ENCODE measurements at regions not wholly inside any gene's neighbourhood (a gene's known extent, or its start where the extent isn't known, plus 50 kb on each side); places are given as distances from the start of the nearest gene placed in this dataset.

DNA sequence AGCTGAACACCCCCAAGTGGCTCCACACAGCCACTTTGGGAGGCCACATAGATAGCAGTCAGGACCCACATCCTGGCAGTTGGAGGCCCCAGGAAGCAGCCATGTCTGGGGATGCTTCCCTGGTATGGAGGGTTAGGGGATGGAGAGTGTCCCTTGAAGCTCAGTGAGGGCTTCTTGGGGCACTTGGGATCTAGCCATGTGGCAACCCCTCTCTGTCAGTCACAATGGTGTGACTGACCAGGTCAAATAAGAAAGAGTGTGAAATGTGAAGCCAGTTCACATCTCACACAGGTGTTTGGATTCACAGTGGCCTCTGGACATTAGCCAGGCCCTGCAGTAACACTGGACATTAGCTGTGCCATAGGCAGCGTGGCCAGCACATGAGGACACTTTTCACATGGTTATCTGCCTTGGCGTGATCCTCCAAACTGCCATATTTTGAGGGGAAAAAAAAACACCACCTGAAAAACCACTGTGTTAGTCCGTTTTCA lies 53.9 kb upstream of the IL17B start:
- H3K4me1 ChIP-seq (ENCODE audit: control insufficient read depth, insufficient read depth, low read length) = peaks cover 18% of the 10 kb centered on the region
- peak; percentile 2 to 20 for ATAC-seq

DNA sequence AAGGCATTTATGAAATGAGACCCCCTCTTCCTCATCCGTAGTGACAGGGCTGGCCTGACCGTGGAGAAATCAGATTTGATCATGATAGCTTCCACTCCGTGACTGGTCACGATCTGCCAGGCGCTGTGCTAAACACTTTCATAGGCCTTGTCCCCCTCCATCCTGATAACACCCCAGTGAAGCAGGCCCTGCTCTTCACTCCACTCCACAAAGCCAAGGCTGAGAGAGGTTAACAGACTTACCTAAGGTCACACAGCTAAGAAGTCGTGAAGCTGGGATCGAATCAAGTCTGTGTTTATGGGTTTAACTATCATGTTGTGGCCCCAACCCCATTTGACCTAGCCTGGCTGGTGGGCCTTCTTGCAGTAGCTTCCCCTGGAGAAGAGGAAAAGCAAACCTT lies 53.3 kb upstream of the IL17B start:
- Histone ChIP-seq H3K9me3 (ENCODE audit: control insufficient read depth, low read length) (no peaks in the 10 kb centered on the region), H3K27ac (ENCODE audit: low read length) (peak overlapping the region; percentile 74), H3K4me3 (ENCODE audit: low read length) (no peak overlapping the region), H3K4me1 (ENCODE audit: control insufficient read depth, insufficient read depth, low read length) (peaks cover 18% of the 10 kb centered on the region), H3K27me3 (ENCODE audit: control insufficient read depth, insufficient read depth) (no peaks in the 10 kb centered on the region)
- ATAC-seq (peak in 1 of 2 donors; percentile 6), DNase-seq (peak in 1 of 3 donors; percentile 46)
- WGBS = 61% methylated on average over 7 of the region's 7 CpGs
- intact Hi-C loops (cut with DNase I) = loop anchor here in 2 of 4 donors (5.0 kb wide), 2 partner anchors 50 to 65 kb away; no protein-coding TSS in a partner anchor

More for the DNA sequence above, 53.9 kb upstream of the IL17B start:
- no peaks in the 10 kb centered on the region for H3K9me3 ChIP-seq (ENCODE audit: control insufficient read depth, low read length)
- H3K27me3 ChIP-seq (ENCODE audit: control insufficient read depth, insufficient read depth) = no peaks in the 10 kb centered on the region
- peak in 2 of 3 donors; percentile 53 to 67 for DNase-seq
- H3K4me3 ChIP-seq (ENCODE audit: low read length) = no peak overlapping the region
- 49% methylated on average over 3 of the region's 3 CpGs for WGBS
- H3K27ac ChIP-seq (ENCODE audit: low read length) = peak overlapping the region; percentile 74
- intact Hi-C loops (cut with DNase I) = loop anchor here in 2 of 4 donors (5.0 kb wide), 2 partner anchors 51 to 66 kb away; no protein-coding TSS in a partner anchor

DNA sequence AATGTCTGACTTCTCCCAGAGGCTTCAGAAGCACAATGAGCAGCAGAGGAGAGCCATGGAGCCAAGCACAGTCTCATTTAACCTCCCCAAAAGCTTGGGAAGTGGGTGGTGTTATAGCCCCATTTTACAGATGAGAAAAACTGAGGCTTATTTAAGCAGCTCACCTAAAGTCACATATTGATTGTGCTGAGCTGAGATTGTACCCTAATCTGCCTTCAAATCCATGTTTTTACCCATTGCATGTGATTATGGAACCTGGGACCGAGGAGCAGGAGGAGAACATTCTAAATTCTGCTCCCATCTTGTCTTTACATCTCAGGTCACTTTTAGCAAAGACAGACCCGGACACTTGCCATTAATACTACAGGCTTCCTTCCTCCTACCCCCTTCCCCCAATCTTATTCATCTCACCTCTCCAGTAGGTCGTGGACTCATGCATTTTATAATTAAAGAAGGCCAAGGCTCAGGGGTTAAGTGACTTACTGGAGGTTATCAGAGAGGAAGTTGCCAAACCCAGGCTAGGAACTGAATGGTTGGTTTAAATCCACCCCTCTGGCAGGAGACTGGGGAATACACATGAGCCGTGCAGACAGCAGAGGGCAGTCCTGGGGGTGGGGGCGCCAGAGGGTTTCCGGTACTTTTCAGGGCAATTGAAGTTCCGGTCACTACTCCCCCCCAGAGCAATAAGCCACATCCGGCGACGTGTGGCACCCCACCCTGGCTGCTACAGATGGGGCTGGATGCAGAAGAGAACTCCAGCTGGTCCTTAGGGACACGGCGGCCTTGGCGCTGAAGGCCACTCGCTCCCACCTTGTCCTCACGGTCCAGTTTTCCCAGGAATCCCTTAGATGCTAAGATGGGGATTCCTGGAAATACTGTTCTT lies 51.0 kb upstream of the IL17B start:
- H3K4me1 ChIP-seq (ENCODE audit: control insufficient read depth, insufficient read depth, low read length) = peaks cover 16% of the 10 kb centered on the region
- intact Hi-C loops (cut with DNase I) = loop anchor here in 3 of 4 donors (2.0 to 5.0 kb wide), 3 partner anchors 47 to 63 kb away; no protein-coding TSS in a partner anchor
- 37% methylated on average over 15 of the region's 15 CpGs for WGBS
- no peaks in the 10 kb centered on the region for H3K27me3 ChIP-seq (ENCODE audit: control insufficient read depth, insufficient read depth)
- ATAC-seq (peak; percentile 43 to 76), DNase-seq (peak; percentile 86 to 90 (median 89))
- no peak overlapping the region for H3K4me3 ChIP-seq (ENCODE audit: low read length)
- peak overlapping the region; percentile 90 for H3K27ac ChIP-seq (ENCODE audit: low read length)
- no peaks in the 10 kb centered on the region for H3K9me3 ChIP-seq (ENCODE audit: control insufficient read depth, low read length)

Small RNA genes in the stretch of these regions (microRNA-seq; reads per million reads assigned to microRNA genes)
- 4,644 to 8,677 reads per million in 2 donors for gene MIR145

All from right cardiac atrium (tissue), 5 donors.